C4-2B (cell line): ENCODE measurements at regions not wholly inside any gene's neighbourhood (a gene's known extent, or its start where the extent isn't known, plus 50 kb on each side); places are given as distances from the start of the nearest gene placed in this dataset.

ENCODE experiments used
- H3K27ac ChIP-seq: fragments of 450-650 bp; 2 replicates; pipeline ENCODE4 v1.5.1; 2017
- CTCF ChIP-seq: fragments of 450-650 bp; conservative IDR thresholded peaks from 2 replicates; pipeline ENCODE4 v1.5.1; 2017; ENCODE audit warnings: mild to moderate bottlenecking
- ZFX ChIP-seq: fragments of 450-650 bp; IDR thresholded peaks from 2 replicates; pipeline ENCODE4 v1.6.1; 2017

DNA sequence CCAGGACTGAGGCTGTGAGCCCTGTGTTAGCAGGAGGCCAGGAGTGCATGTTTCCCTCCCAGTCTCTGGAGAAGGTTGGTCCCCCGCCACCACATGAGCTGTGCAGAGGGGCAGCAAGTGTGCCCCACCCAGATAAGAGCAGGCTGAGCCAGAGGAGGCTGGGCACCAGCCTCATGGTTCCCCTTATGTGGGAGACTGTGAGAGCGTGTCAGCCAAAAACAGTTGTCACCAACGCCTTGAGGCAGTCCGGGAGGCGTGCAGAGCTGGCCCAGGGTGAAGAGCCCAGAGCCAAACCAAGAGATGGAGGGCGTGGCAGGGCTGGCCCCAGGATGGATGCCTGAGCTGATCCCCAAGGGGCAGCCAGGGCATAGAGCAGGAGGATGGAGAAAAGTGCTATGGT is 128.7 kb upstream of the GLI2 start:
- no peak overlapping the region for H3K27ac ChIP-seq
- no peak for TF ChIP-seq ZFX

DNA sequence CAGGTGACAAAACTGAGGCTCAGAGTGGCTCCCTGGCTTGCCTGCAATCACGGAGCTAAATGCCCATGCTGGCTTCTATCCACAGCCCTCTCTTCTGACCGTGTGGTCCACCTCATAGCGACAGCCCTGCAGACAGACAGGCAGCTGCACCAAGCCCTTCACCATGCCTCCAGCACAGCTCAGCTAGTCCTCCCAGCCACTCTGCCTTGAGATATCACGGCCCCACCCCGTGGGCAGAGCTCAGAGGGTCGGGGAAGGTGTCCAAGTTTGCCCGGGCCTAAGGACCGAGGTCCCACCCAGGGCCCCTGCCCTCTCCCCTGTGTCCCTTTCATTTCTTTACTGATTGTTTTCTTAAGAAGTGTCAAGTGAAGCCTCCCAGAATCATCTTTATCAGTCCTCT is 128.2 kb upstream of the GLI2 start:
- no peak overlapping the region for H3K27ac ChIP-seq
- TF ChIP-seq ZFX, result no peak
- no peak for TF ChIP-seq CTCF

DNA sequence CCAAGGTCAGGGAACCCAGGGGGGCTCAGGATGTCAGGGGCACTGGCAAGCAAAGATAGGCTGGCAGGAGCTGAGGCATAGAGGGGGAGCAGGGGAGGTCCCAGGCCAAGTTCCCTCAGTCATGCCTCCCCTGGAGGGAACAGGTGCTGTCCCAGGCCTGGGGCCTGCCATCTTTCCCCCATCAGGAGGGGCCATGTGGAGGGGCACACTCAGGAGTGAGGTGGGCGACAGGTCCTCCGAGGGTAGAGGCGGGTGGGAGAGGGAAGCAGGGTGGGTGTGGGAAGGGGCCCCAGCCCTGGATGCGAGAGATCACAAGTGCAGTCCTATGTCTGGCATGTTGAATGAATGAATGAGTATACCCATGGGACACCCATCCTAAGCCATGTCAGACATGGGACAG is 127.7 kb upstream of the GLI2 start:
- H3K27ac ChIP-seq, result no peak overlapping the region
- no peak for TF ChIP-seq ZFX
- TF ChIP-seq CTCF, result no peak

GRCh38 chr2:120609826-120610395 is 125.8 kb upstream of the GLI2 start:
- TF ChIP-seq CTCF, result no peak
- TF ChIP-seq ZFX, result no peak
- no peak overlapping the region for H3K27ac ChIP-seq

DNA sequence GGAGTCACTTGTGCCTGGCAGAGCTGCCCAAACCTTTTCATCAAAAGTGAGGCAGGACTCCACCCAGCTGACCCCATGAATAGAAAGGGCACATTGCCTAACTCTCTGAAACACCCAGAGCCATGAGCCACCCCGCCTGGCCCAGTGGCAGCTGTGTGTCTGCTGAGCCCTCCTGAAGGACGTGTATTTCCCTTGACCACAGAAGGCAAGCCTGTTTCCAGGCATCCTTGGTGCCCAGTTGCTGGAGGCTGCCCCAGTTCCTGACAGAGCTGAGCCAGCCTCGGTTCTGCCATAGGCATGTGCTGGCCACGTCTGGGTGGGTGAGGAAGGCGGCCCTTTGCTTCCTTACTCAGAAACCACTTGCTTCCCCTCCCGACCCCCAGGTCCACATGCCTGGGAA is 124.7 kb upstream of the GLI2 start:
- TF ChIP-seq CTCF (no peak), ZFX (no peak)
- no peak overlapping the region for H3K27ac ChIP-seq

DNA sequence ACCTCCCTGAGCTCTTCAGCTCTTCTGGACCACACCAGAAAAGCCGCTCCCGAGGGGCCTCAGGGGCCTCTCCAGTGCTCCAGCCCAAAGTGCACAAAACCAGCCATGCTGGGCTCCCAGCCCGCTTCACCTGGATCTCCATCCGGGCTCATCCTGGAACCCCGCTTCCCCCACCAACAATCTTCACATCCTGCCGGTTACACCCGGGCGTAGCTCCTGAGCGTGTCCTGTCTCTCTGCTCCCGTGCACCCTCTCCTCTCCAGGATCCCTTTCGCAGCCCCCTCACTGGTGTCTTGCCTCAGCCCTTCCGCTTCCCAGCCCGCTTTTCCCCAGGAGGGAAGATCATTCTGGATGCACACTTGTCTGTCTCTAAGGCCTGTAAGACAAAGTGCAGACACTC is 123.7 kb upstream of the GLI2 start:
- TF ChIP-seq CTCF, result no peak
- no peak for TF ChIP-seq ZFX
- no peak overlapping the region for H3K27ac ChIP-seq

DNA sequence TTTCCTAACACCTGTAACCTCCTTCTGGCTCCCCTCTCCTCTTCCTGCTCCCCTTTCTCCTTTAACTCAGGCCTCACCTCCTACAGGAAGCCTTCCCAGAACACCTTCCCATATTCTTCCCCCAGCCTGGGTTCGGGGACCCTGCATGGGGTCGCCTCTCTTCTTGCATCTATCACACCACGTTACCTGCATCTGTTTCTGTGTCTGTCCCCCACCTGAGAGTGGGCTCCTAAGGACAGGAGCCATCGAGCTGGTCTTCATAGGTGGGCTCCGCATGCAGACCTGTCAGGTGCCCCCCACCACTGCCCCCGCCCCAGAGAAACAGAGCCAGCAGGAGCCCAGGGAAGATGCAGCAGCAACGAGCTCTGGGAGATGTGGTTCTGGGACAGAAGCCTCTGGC is 123.2 kb upstream of the GLI2 start:
- no peak overlapping the region for H3K27ac ChIP-seq
- TF ChIP-seq CTCF (no peak), ZFX (no peak)

GRCh38 chr2:120612931-120613330 is 122.7 kb upstream of the GLI2 start:
- no peak overlapping the region for H3K27ac ChIP-seq
- TF ChIP-seq ZFX (no peak), CTCF (no peak)
